ENCODE measurements at regions not wholly inside any gene's neighbourhood (a gene's known extent, or its start where the extent isn't known, plus 50 kb on each side); places are given as distances from the start of the nearest gene placed in this dataset.

- Mint-ChIP-seq H3K4me3 (ENCODE audit: unreplicated experiment) (no peak overlapping the region), H3K4me1 (ENCODE audit: unreplicated experiment) (peaks cover 2% of the 10 kb centered on the region), H3K27me3 (ENCODE audit: unreplicated experiment) (peaks cover 2% of the 10 kb centered on the region), H3K9me3 (ENCODE audit: unreplicated experiment) (no peaks in the 10 kb centered on the region), H3K27ac (ENCODE audit: unreplicated experiment) (no peak overlapping the region), H3K36me3 (ENCODE audit: low read depth, unreplicated experiment) (no peaks in the 10 kb centered on the region)
- no peak for DNase-seq (ENCODE audit: low spot score)
- no peak for TF ChIP-seq CTCF (IDR thresholded peaks at IDR 0.05; ENCODE audit: unreplicated experiment)
These were observed 498.0 kb upstream of the CELF2 start for GRCh38 chr10:10519674-10520073.

- Mint-ChIP-seq H3K4me1 (ENCODE audit: unreplicated experiment) (peaks cover 2% of the 10 kb centered on the region), H3K27me3 (ENCODE audit: unreplicated experiment) (peaks cover 2% of the 10 kb centered on the region)
These were observed 496.9 kb upstream of the CELF2 start for GRCh38 chr10:10520491-10521385.

GRCh38 chr10:10526846-10527245, 490.8 kb upstream of the CELF2 start:
- H3K4me1 Mint-ChIP-seq (ENCODE audit: unreplicated experiment), result peaks cover 2% of the 10 kb centered on the region
- no peak overlapping the region for H3K27ac Mint-ChIP-seq (ENCODE audit: unreplicated experiment)
- no peaks in the 10 kb centered on the region for H3K9me3 Mint-ChIP-seq (ENCODE audit: unreplicated experiment)
- no peak for DNase-seq (ENCODE audit: low spot score)
- H3K27me3 Mint-ChIP-seq (ENCODE audit: unreplicated experiment), result no peaks in the 10 kb centered on the region
- no peak for TF ChIP-seq CTCF (IDR thresholded peaks at IDR 0.05; ENCODE audit: unreplicated experiment)
- H3K36me3 Mint-ChIP-seq (ENCODE audit: low read depth, unreplicated experiment), result no peaks in the 10 kb centered on the region
- no peak overlapping the region for H3K4me3 Mint-ChIP-seq (ENCODE audit: unreplicated experiment)

More at GRCh38 chr10:10520491-10521385, 496.9 kb upstream of the CELF2 start:
- Mint-ChIP-seq H3K36me3 (ENCODE audit: low read depth, unreplicated experiment) (no peaks in the 10 kb centered on the region), H3K27ac (ENCODE audit: unreplicated experiment) (no peak overlapping the region), H3K4me3 (ENCODE audit: unreplicated experiment) (no peak overlapping the region), H3K9me3 (ENCODE audit: unreplicated experiment) (no peaks in the 10 kb centered on the region)
- no peak for TF ChIP-seq CTCF (IDR thresholded peaks at IDR 0.05; ENCODE audit: unreplicated experiment)
- no peak for DNase-seq (ENCODE audit: low spot score)

- Mint-ChIP-seq H3K4me1 (ENCODE audit: unreplicated experiment) (peaks cover 2% of the 10 kb centered on the region), H3K9me3 (ENCODE audit: unreplicated experiment) (no peaks in the 10 kb centered on the region), H3K27ac (ENCODE audit: unreplicated experiment) (no peak overlapping the region), H3K27me3 (ENCODE audit: unreplicated experiment) (no peaks in the 10 kb centered on the region), H3K36me3 (ENCODE audit: low read depth, unreplicated experiment) (no peaks in the 10 kb centered on the region), H3K4me3 (ENCODE audit: unreplicated experiment) (no peak overlapping the region)
- DNase-seq (ENCODE audit: low spot score), result no peak
- TF ChIP-seq CTCF (IDR thresholded peaks at IDR 0.05; ENCODE audit: unreplicated experiment), result no peak
These were observed 489.7 kb upstream of the CELF2 start for GRCh38 chr10:10527861-10528562.

- H3K27me3 Mint-ChIP-seq (ENCODE audit: unreplicated experiment), result no peaks in the 10 kb centered on the region
- H3K27ac Mint-ChIP-seq (ENCODE audit: unreplicated experiment), result no peak overlapping the region
These were observed 489.1 kb upstream of the CELF2 start for GRCh38 chr10:10528563-10528910.

More at GRCh38 chr10:10528563-10528910, 489.1 kb upstream of the CELF2 start:
- no peaks in the 10 kb centered on the region for H3K9me3 Mint-ChIP-seq (ENCODE audit: unreplicated experiment)
- TF ChIP-seq CTCF (IDR thresholded peaks at IDR 0.05; ENCODE audit: unreplicated experiment), result no peak
- DNase-seq (ENCODE audit: low spot score), result no peak
- no peak overlapping the region for H3K4me3 Mint-ChIP-seq (ENCODE audit: unreplicated experiment)
- H3K36me3 Mint-ChIP-seq (ENCODE audit: low read depth, unreplicated experiment), result no peaks in the 10 kb centered on the region
- peaks cover 2% of the 10 kb centered on the region for H3K4me1 Mint-ChIP-seq (ENCODE audit: unreplicated experiment)
